ENCODE measurements at regions not wholly inside any gene's neighbourhood (a gene's known extent, or its start where the extent isn't known, plus 50 kb on each side); places are given as distances from the start of the nearest gene placed in this dataset.
"Not testable (repeated sequence)": the region's sequence is repeated elsewhere in the genome, so short reads cannot be mapped to it uniquely, and the experiment has no call there.

DNA sequence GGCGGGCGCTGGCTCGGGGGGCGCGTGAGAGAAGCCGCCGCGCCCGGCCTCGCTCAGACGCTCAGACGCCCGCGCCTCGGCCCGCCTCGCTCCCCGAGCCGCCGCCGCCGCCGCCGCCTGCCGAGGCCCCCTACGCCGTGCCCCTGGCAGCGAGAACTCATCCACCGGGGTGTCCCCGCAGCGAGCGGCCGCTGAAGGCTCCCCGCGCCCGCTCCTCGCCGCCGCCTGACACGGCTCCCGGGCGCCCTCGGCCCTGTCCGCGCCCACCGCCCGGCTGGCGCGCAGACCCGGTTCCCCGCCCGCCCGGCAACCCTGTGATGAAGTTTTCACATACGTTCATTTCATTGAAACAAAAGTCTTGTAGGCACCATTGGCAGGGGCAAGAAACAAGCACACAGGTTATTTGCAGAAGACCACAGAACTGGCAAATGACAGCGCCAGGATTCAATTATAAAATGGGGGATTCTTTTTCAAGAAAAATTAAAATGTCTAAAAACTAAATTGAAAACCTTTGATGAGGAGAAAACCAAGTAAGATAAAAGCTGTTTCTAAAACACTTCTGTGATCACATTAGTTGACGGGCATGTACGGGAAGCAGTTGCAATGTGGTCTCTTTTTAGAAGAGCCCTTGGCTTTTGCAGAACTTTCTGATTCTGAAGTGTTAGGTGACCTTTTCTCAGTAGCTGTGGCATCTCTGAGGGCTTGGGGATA is 50.5 kb upstream of the TUBA3D start:
- no peaks in the 10 kb centered on the region for H3K36me3 ChIP-seq
- no peaks in the 10 kb centered on the region for H3K4me1 ChIP-seq (ENCODE audit: low read depth)
- no peaks in the 10 kb centered on the region for H3K9me3 ChIP-seq (ENCODE audit: low read depth)
- peaks cover 74% of the 10 kb centered on the region for H3K27me3 ChIP-seq
- H3K4me3 ChIP-seq: peak overlapping the region; percentile 36
- H3K27ac ChIP-seq: no peak overlapping the region
- TF ChIP-seq, protein P1, sequence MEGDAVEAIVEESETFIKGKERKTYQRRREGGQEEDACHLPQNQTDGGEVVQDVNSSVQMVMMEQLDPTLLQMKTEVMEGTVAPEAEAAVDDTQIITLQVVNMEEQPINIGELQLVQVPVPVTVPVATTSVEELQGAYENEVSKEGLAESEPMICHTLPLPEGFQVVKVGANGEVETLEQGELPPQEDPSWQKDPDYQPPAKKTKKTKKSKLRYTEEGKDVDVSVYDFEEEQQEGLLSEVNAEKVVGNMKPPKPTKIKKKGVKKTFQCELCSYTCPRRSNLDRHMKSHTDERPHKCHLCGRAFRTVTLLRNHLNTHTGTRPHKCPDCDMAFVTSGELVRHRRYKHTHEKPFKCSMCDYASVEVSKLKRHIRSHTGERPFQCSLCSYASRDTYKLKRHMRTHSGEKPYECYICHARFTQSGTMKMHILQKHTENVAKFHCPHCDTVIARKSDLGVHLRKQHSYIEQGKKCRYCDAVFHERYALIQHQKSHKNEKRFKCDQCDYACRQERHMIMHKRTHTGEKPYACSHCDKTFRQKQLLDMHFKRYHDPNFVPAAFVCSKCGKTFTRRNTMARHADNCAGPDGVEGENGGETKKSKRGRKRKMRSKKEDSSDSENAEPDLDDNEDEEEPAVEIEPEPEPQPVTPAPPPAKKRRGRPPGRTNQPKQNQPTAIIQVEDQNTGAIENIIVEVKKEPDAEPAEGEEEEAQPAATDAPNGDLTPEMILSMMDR (IDR thresholded peaks at IDR 0.05; ENCODE audit: low read depth, low read length): no peak
- DNase-seq (ENCODE audit: low read depth in 1 of 2, low spot score in 1 of 2): peak in 1 of 2 donors; percentile 50

DNA sequence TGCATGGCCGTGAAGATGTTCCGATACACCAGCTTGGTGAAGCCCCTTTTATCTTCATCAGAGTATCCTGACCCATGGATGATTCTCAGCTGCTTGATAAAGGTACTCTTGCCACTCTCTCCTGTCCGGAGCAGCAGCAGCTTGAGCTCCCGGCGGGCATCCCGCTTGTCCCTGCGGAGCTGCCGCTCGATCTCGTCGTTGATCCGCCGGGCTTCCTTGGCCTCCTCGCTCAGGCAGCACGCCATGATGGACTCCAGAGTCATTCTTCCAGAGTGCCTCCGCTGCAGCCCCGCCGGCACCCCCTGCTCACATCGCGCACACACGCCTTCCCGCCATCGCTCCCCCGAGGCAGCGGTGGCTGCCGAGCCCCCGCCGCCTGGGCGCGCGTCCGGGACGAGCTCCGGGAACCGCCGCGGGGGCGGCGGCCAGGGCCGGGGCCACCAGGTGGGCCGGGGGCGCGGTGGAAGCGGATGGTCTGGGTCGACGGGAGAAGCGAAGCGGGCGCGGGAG is 51.3 kb upstream of the TUBA3D start:
- not testable (repeated sequence) for H3K27ac ChIP-seq; DNase-seq (ENCODE audit: low read depth in 1 of 2, low spot score in 1 of 2); H3K36me3 ChIP-seq; H3K4me1 ChIP-seq (ENCODE audit: low read depth); H3K9me3 ChIP-seq (ENCODE audit: low read depth)
- Histone ChIP-seq H3K4me3 (peak overlapping the region; percentile 27), H3K27me3 (peaks cover 70% of the 10 kb centered on the region)

DNA sequence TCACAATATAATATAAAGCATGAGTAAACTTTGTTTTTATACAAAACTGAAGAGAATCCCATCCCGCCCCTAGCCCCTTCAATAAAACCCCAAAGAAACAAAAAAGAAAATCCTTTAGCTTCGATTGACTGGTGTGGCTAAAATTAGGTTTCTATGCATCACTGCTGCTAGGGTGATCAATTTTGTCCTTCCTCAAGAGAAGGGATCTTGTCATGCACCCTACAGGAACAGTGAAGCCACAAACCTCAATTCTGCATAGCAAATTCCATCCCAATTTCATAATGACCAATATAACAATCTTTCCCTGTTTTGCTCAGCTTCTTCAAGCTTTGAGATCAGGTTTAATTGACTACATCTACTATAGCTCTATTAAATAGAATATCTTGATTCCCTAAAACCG is 55.2 kb upstream of the TUBA3D start:
- DNase-seq (ENCODE audit: low read depth in 1 of 2, low spot score in 1 of 2); H3K4me3 ChIP-seq; H3K36me3 ChIP-seq; H3K27ac ChIP-seq; H3K4me1 ChIP-seq (ENCODE audit: low read depth); H3K9me3 ChIP-seq (ENCODE audit: low read depth): not testable (repeated sequence)
- peaks cover 39% of the 10 kb centered on the region for H3K27me3 ChIP-seq

DNA sequence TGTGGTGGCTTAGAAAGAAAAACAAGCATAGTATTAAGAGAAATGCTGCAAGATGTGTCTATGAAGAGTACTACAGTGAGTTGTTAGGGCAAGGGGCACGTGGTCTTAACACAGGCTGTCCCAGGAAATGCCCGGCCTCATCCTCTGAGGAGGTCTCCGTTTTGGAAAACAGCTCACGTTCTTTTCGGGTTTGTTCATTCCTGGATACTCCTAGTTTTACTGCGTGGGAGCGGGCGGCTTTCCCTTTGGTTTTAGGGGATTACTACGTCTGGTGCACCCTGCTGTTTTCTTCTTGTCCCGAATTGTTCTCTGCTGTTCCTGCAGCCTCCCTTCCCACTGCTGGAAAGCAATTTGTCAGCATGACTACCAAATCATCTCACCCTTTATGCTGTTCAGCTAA is 55.5 kb upstream of the RAB6D start:
- DNase-seq (ENCODE audit: low read depth in 1 of 2, low spot score in 1 of 2): peak in 1 of 2 donors; percentile 17
- H3K27ac ChIP-seq: no peak overlapping the region
- H3K4me3 ChIP-seq: no peak overlapping the region
- no peaks in the 10 kb centered on the region for H3K4me1 ChIP-seq (ENCODE audit: low read depth)
- H3K27me3 ChIP-seq: peaks cover 28% of the 10 kb centered on the region
- H3K9me3 ChIP-seq (ENCODE audit: low read depth): no peaks in the 10 kb centered on the region
- no peaks in the 10 kb centered on the region for H3K36me3 ChIP-seq
- TF ChIP-seq, protein P1 (IDR thresholded peaks at IDR 0.05; ENCODE audit: low read depth, low read length): no peak

DNA sequence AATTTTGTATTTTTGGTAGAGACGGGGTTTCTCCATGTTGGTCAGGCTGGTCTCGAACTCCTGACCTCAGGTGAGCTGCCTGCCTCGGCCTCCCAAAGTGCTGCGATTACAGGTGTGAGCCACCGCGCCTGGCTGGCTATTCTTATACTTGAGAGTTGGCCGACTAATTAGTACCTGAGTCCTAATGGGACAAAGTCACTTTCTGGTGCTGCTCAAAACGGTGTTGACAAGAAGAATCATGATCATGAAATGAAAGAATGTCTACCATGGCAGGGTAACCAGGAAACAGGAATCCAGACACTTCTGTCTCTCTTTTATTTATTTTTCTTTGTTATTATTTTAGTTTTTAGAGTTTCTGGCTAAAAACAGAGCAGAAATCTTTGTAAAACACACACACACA is 54.7 kb upstream of the RAB6D start:
- H3K27ac ChIP-seq: no peak overlapping the region
- no peaks in the 10 kb centered on the region for H3K36me3 ChIP-seq
- H3K4me1 ChIP-seq (ENCODE audit: low read depth): no peaks in the 10 kb centered on the region
- DNase-seq (ENCODE audit: low read depth in 1 of 2, low spot score in 1 of 2): no peak
- H3K27me3 ChIP-seq: peaks cover 20% of the 10 kb centered on the region
- no peak overlapping the region for H3K4me3 ChIP-seq
- TF ChIP-seq, protein P1 (IDR thresholded peaks at IDR 0.05; ENCODE audit: low read depth, low read length): no peak
- H3K9me3 ChIP-seq (ENCODE audit: low read depth): no peaks in the 10 kb centered on the region

DNA sequence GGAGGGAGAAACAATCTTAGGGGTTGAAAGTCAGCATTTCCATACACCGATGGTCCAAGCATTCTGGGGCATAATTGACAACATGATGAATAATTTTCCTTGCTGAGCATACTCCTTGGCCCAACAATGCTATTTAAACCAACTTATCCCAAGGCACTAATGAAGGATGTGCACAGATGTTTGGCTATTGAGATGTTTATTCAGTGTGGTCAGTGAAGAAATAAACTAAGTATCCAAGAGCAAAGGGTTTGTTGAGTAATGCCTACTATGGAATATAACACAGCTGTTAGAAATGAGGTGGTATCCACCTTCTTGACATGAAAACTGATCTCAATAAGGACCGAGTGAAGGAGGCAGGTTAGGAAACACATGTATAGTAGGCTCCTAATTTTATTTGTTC is 53.9 kb upstream of the RAB6D start:
- DNase-seq (ENCODE audit: low read depth in 1 of 2, low spot score in 1 of 2): no peak
- H3K4me1 ChIP-seq (ENCODE audit: low read depth): no peaks in the 10 kb centered on the region
- no peak overlapping the region for H3K4me3 ChIP-seq
- TF ChIP-seq, protein P1 (IDR thresholded peaks at IDR 0.05; ENCODE audit: low read depth, low read length): no peak
- H3K9me3 ChIP-seq (ENCODE audit: low read depth): no peaks in the 10 kb centered on the region
- no peak overlapping the region for H3K27ac ChIP-seq
- H3K27me3 ChIP-seq: peaks cover 12% of the 10 kb centered on the region
- H3K36me3 ChIP-seq: no peaks in the 10 kb centered on the region

Measured in cardiac muscle cell (in vitro differentiated cells and primary cell).